CD14-positive monocyte (primary cell): ENCODE measurements at regions not wholly inside any gene's neighbourhood (a gene's known extent, or its start where the extent isn't known, plus 50 kb on each side); places are given as distances from the start of the nearest gene placed in this dataset.

Experiments
- DNase-seq, 3 donors: peaks; one replicate each; pipeline ENCODE4 v3.0.0-alpha.2; 2011 to 2022
- H2AFZ ChIP-seq: 2 replicates; pipeline ENCODE4 v1.6.0; 2012; ENCODE audit warnings: mild to moderate bottlenecking, low read depth, low read length, inconsistent platforms; ENCODE audit not compliant: insufficient read depth, poor library complexity, severe bottlenecking
- H3K27ac ChIP-seq, 2 donors: 1 replicate in 1 of 2; 2 replicates in 1 of 2; pipeline ENCODE4 v1.5.1; 2012 to 2013; ENCODE audit warnings: low read length in 2 of 2, control low read depth in 1 of 2, inconsistent platforms in 1 of 2, low read depth in 1 of 2, mild to moderate bottlenecking in 1 of 2
- H3K27me3 ChIP-seq, 2 donors: one replicate each; pipeline versions ENCODE4 v1.6.0 to v1.6.1; 2011 to 2013; ENCODE audit warnings: low read length in 2 of 2; ENCODE audit not compliant: control insufficient read depth in 2 of 2, insufficient read depth in 2 of 2
- H3K36me3 ChIP-seq, 2 donors: replicated peaks in 1 of 2; 1 replicate in 1 of 2; 2 replicates in 1 of 2; pipeline versions ENCODE4 v1.5.1 to v1.6.1; 2012 to 2013; ENCODE audit warnings: low read length in 2 of 2, control low read depth in 1 of 2, inconsistent platforms in 1 of 2, mild to moderate bottlenecking in 1 of 2; ENCODE audit not compliant: insufficient read depth in 2 of 2, control insufficient read depth in 1 of 2
- H3K4me1 ChIP-seq, 2 donors: 1 replicate in 1 of 2; 2 replicates in 1 of 2; pipeline versions ENCODE4 v1.5.1 to v1.6.1; 2012 to 2013; ENCODE audit warnings: low read length in 2 of 2, control low read depth in 1 of 2, inconsistent platforms in 1 of 2, mild to moderate bottlenecking in 1 of 2, moderate library complexity in 1 of 2; ENCODE audit not compliant: insufficient read depth in 2 of 2, control insufficient read depth in 1 of 2
- H3K4me2 ChIP-seq: replicated peaks from 2 replicates; pipeline ENCODE3; 2012; ENCODE audit warnings: low read length, moderate library complexity, mild to moderate bottlenecking; ENCODE audit not compliant: poor library complexity, severe bottlenecking; ENCODE audit errors: extremely low read depth
- H3K4me3 ChIP-seq, 3 experiments: fragments of 200-600 bp in 1 of 3; sonication (generic) in 1 of 3; replicated peaks in 1 of 3; 1 replicate in 2 of 3; 2 replicates in 1 of 3; pipeline ENCODE4 v1.5.1; 2011 to 2013; ENCODE audit warnings: low read length in 3 of 3, mild to moderate bottlenecking in 3 of 3, control low read depth in 2 of 3, low read depth in 2 of 3, inconsistent platforms in 1 of 3, moderate library complexity in 1 of 3
- H3K79me2 ChIP-seq: 2 replicates; pipeline ENCODE4 v1.6.0; 2012; ENCODE audit warnings: mild to moderate bottlenecking, control low read depth, inconsistent platforms, low read length, moderate library complexity; ENCODE audit not compliant: insufficient read depth
- H3K9ac ChIP-seq: 2 replicates; pipeline ENCODE4 v1.6.0; 2017; ENCODE audit warnings: low read length, mild to moderate bottlenecking; ENCODE audit not compliant: insufficient read depth, poor library complexity, severe bottlenecking
- H3K9me3 ChIP-seq, 2 donors: replicated peaks in 1 of 2; 1 replicate in 1 of 2; 2 replicates in 1 of 2; pipeline versions ENCODE4 v1.5.1 to v1.6.1; 2012 to 2013; ENCODE audit warnings: low read length in 2 of 2, control low read depth in 1 of 2; ENCODE audit not compliant: control insufficient read depth in 1 of 2, insufficient read depth in 1 of 2
- H4K20me1 ChIP-seq: 2 replicates; pipeline ENCODE4 v1.6.0; 2012; ENCODE audit warnings: mild to moderate bottlenecking, low read length, control low read depth, moderate library complexity; ENCODE audit not compliant: insufficient read depth
- H3K27ac Mint-ChIP-seq, 7 donors: one replicate each; pipeline ENCODE4 v1.8.0; 2020; ENCODE audit warnings: mild to moderate bottlenecking in 7 of 7, mixed read lengths in 7 of 7, moderate library complexity in 6 of 7, inconsistent platforms in 2 of 7
- H3K27me3 Mint-ChIP-seq, 3 donors: one replicate each; pipeline ENCODE4 v1.8.0; 2021 to 2022; ENCODE audit warnings: low read depth in 3 of 3, mild to moderate bottlenecking in 3 of 3, mixed read lengths in 3 of 3, moderate library complexity in 3 of 3, inconsistent platforms in 1 of 3
- H3K36me3 Mint-ChIP-seq, 2 donors: one replicate each; pipeline ENCODE4 v1.8.0; 2020; ENCODE audit warnings: mixed read lengths in 2 of 2, inconsistent platforms in 1 of 2, mild to moderate bottlenecking in 1 of 2
- H3K4me1 Mint-ChIP-seq: one replicate; pipeline ENCODE4 v1.8.0; 2020; ENCODE audit warnings: mild to moderate bottlenecking, mixed read lengths
- H3K4me3 Mint-ChIP-seq, 2 donors: one replicate each; pipeline ENCODE4 v1.8.0; 2020; ENCODE audit warnings: mild to moderate bottlenecking in 2 of 2, mixed read lengths in 2 of 2, moderate library complexity in 1 of 2
- H3K9me3 Mint-ChIP-seq, 7 donors: one replicate each; pipeline ENCODE4 v1.8.0; 2020 to 2022; ENCODE audit warnings: mixed read lengths in 7 of 7, mild to moderate bottlenecking in 6 of 7, moderate library complexity in 6 of 7, inconsistent platforms in 2 of 7
- CTCF ChIP-seq: fragments of 200-600 bp; IDR thresholded peaks from one replicate; pipeline ENCODE4 v1.8.0; 2022; ENCODE audit warnings: antibody characterized with exemption, mild to moderate bottlenecking
- WGBS: methylation state at CpG from one replicate; pipeline ENCODE4 v1.1.5; 2013; ENCODE audit warnings: missing lambda C conversion rate; ENCODE audit not compliant: insufficient coverage; 5-methylcytosine and 5-hydroxymethylcytosine counted together
- intact Hi-C, 2 donors: fragments of 100-400 bp; cut with micrococcal nuclease; formaldehyde crosslinking; loops; one replicate each; pipeline versions ENCODE4 v1.15.0 to v1.15.1; 2023

- Histone ChIP-seq H3K79me2 (no peaks in the 10 kb centered on the region), H2AFZ (no peak overlapping the region), H3K27me3 (no peaks in the 10 kb centered on the region), H3K4me3 (no peak overlapping the region), H3K9me3 (no peaks in the 10 kb centered on the region), H3K27ac (no peak overlapping the region), H3K9ac (no peak overlapping the region), H3K36me3 (no peaks in the 10 kb centered on the region), H3K4me1 (no peaks in the 10 kb centered on the region), H4K20me1 (no peaks in the 10 kb centered on the region), H3K4me2 (no peak overlapping the region)
- no peak overlapping the region for H3K27ac Mint-ChIP-seq
- H3K9me3 Mint-ChIP-seq: peaks cover 0 to 2% (median 2%) of the 10 kb centered on the region in 7 donors
- no peak for DNase-seq
- intact Hi-C loops: no loop called here
- 90% methylated on average over 6 of the region's 9 CpGs for WGBS
- no peaks in the 10 kb centered on the region for H3K4me1 Mint-ChIP-seq
- no peak overlapping the region for H3K4me3 Mint-ChIP-seq
- no peaks in the 10 kb centered on the region for H3K36me3 Mint-ChIP-seq
- TF ChIP-seq CTCF: no peak
- no peaks in the 10 kb centered on the region for H3K27me3 Mint-ChIP-seq
These were observed 940.4 kb upstream of the SLC10A2 start for GRCh38 chr13:104006625-104007075.

GRCh38 chr13:104004572-104004971 lies 938.4 kb upstream of the SLC10A2 start:
- TF ChIP-seq CTCF: no peak
- peaks cover 0 to 3% (median 2%) of the 10 kb centered on the region in 7 donors for H3K9me3 Mint-ChIP-seq
- Histone ChIP-seq H3K4me2 (no peak overlapping the region), H3K4me3 (no peak overlapping the region), H2AFZ (no peak overlapping the region), H3K79me2 (no peaks in the 10 kb centered on the region), H3K27me3 (no peaks in the 10 kb centered on the region), H3K4me1 (no peaks in the 10 kb centered on the region), H4K20me1 (no peaks in the 10 kb centered on the region), H3K36me3 (no peaks in the 10 kb centered on the region), H3K9ac (no peak overlapping the region), H3K27ac (no peak overlapping the region), H3K9me3 (no peaks in the 10 kb centered on the region)
- H3K27ac Mint-ChIP-seq: no peak overlapping the region
- no peak overlapping the region for H3K4me3 Mint-ChIP-seq
- H3K27me3 Mint-ChIP-seq: no peaks in the 10 kb centered on the region
- H3K4me1 Mint-ChIP-seq: no peaks in the 10 kb centered on the region
- no peaks in the 10 kb centered on the region for H3K36me3 Mint-ChIP-seq
- DNase-seq: no peak
- intact Hi-C loops: no loop called here
- no CpG with 5 or more reads among the region's 1 CpG for WGBS
